C4-2B (cell line): ENCODE measurements at regions not wholly inside any gene's neighbourhood (a gene's known extent, or its start where the extent isn't known, plus 50 kb on each side); places are given as distances from the start of the nearest gene placed in this dataset.

Experiments used
- H3K27ac ChIP-seq: fragments of 450-650 bp; 2 replicates; pipeline ENCODE4 v1.5.1; 2017
- CTCF ChIP-seq: fragments of 450-650 bp; conservative IDR thresholded peaks from 2 replicates; pipeline ENCODE4 v1.5.1; 2017; ENCODE audit warnings: mild to moderate bottlenecking
- ZFX ChIP-seq: fragments of 450-650 bp; IDR thresholded peaks from 2 replicates; pipeline ENCODE4 v1.6.1; 2017

DNA sequence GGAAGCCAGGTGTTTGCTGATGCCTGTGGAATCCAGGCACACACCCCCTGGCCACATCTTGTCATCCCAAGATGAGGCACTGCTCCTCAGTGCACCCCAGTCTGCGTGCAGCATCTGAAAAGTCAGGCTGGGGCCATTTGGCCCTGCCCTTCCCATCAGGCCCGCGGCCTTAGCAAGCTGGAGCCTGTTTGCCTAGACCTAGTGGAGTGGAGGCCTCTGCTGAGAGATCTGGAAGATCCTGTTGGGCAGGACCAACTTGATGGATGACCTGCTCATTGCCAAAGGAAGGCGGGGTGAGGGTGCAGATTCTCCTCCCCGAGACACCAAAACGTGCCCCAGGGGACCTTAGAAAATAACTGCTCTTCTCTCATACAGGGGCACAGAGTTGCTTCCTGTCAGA, 220.2 kb downstream of the SHQ1 start:
- TF ChIP-seq CTCF (no peak), ZFX (no peak; the same call in 1 of the 2 replicates)
- peak overlapping the region; percentile 48 for H3K27ac ChIP-seq

GRCh38 chr3:72627271-72627670, 221.0 kb downstream of the SHQ1 start:
- H3K27ac ChIP-seq = no peak overlapping the region
- TF ChIP-seq CTCF = no peak
- TF ChIP-seq ZFX = no peak

DNA sequence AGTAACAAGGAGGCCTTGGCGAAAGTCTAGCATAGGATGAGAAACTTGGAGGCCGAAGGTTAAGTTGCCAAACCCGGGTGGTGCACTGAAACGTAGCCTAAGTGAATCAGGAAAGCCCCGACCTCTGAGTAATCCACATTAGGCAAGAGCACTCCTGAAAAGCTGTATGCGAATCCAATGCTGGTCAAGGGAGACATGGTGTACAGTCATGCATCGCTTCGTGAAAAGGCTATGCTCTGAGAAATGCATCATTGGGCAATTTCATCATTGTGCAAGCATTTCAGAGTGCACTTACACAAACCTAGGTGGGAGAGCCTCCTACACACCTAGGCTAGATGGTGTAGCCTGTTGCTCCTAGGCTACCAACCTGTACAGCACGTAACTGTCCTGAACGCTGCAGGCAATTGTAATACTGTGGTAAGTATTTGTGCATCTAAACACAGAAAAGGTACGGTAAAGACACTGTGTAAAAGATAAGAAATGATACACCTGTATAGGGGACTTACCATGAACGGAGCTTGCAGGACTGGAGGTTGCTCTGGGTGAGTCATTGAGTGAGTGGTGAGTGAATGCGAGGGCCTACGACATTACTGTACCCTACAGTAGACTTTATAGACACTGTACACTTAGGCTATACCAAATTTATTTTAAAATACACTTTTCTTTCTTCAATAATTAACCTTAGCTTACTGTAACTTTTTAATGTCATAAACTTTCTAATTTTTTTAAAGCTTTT, 222.5 kb downstream of the SHQ1 start:
- H3K27ac ChIP-seq = no peak overlapping the region
- TF ChIP-seq CTCF (no peak), ZFX (no peak)

GRCh38 chr3:72624656-72625055, 223.6 kb downstream of the SHQ1 start:
- no peak overlapping the region for H3K27ac ChIP-seq
- TF ChIP-seq CTCF (no peak), ZFX (no peak)

GRCh38 chr3:72618739-72619138, 229.5 kb downstream of the SHQ1 start:
- H3K27ac ChIP-seq = no peak overlapping the region
- TF ChIP-seq CTCF = no peak
- TF ChIP-seq ZFX = no peak

DNA sequence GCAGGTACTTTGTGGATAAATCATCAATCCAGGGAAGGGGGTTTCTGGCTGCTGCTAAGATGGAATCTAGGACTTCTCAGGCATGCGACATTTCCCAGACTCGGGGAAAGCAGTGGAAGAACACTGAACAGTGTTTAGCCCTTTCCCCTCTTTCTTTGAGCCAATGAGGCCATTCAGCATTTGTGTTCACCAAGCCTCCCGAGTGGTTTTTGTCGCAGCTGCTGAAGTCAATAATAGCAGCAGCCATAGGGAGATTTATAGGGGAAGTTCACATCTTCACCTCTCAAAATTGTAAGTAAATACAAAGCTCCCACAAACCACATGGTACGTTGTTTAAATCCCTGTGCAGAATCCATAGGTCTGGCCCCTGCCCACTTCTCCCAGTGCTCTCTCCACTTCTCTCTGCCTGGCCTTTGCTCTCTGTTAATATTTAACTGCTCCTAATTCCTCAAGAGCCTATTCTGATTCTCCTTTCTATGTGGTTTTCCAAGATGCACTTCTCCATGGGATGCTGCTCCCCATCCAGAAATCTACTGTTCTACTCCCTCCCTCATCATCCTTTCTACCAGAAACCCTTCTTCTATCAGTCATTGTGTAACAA, 230.7 kb downstream of the SHQ1 start:
- H3K27ac ChIP-seq = no peak overlapping the region
- no peak for TF ChIP-seq ZFX
- TF ChIP-seq CTCF = no peak

- TF ChIP-seq CTCF (no peak), ZFX (no peak)
Measured at GRCh38 chr3:72615776-72616175, 232.5 kb downstream of the SHQ1 start.

More at GRCh38 chr3:72615776-72616175, 232.5 kb downstream of the SHQ1 start:
- H3K27ac ChIP-seq = no peak overlapping the region
